MM.1S (cell line): ENCODE measurements at regions not wholly inside any gene's neighbourhood (a gene's known extent, or its start where the extent isn't known, plus 50 kb on each side); places are given as distances from the start of the nearest gene placed in this dataset.

Source experiments
- DNase-seq: peaks from one replicate; pipeline ENCODE4 v3.0.0-alpha.2; 2015
- H2AFZ ChIP-seq: fragments of 300-600 bp; sonication (generic); 2 replicates; pipeline ENCODE4 v1.6.0; 2016; ENCODE audit warnings: antibody characterized with exemption, low read length
- H3F3A ChIP-seq: fragments of 300-600 bp; sonication (generic); 2 replicates; pipeline ENCODE4 v1.6.1; 2016; ENCODE audit warnings: mild to moderate bottlenecking, antibody characterized with exemption, low read length, moderate library complexity, mixed read lengths; ENCODE audit not compliant: insufficient read depth
- H3K27ac ChIP-seq: fragments of 300-600 bp; sonication (generic); 2 replicates; pipeline ENCODE4 v1.5.1; 2016; ENCODE audit warnings: mild to moderate bottlenecking, low read length
- H3K27me3 ChIP-seq: fragments of 300-600 bp; sonication (generic); replicated peaks from 2 replicates; pipeline ENCODE4 v1.6.0; 2016; ENCODE audit warnings: low read length; ENCODE audit not compliant: insufficient read depth
- H3K36me3 ChIP-seq: fragments of 300-600 bp; sonication (generic); replicated peaks from 2 replicates; pipeline ENCODE4 v1.6.1; 2016; ENCODE audit warnings: mild to moderate bottlenecking, low read length, mixed read lengths; ENCODE audit not compliant: insufficient read depth
- H3K4me1 ChIP-seq: fragments of 300-600 bp; sonication (generic); 2 replicates; pipeline ENCODE4 v1.6.1; 2016; ENCODE audit warnings: low read length, mixed read lengths
- H3K4me2 ChIP-seq: fragments of 300-600 bp; sonication (generic); 2 replicates; pipeline ENCODE4 v1.6.0; 2016; ENCODE audit warnings: low read depth, low read length
- H3K4me3 ChIP-seq: fragments of 300-600 bp; sonication (generic); 2 replicates; pipeline ENCODE4 v1.5.1; 2016; ENCODE audit warnings: low read length, mixed read lengths
- H3K79me2 ChIP-seq: fragments of 300-600 bp; sonication (generic); 2 replicates; pipeline ENCODE4 v1.6.1; 2016; ENCODE audit warnings: mixed run types, low read length, mixed read lengths
- H3K9ac ChIP-seq: fragments of 300-600 bp; sonication (generic); 2 replicates; pipeline ENCODE4 v1.6.1; 2016; ENCODE audit warnings: low read length, mixed read lengths
- H3K9me2 ChIP-seq: fragments of 300-600 bp; sonication (generic); replicated peaks from 2 replicates; pipeline ENCODE4 v1.6.1; 2016; ENCODE audit warnings: mild to moderate bottlenecking, low read length, mixed read lengths; ENCODE audit not compliant: insufficient read depth
- H3K9me3 ChIP-seq: fragments of 300-600 bp; sonication (generic); replicated peaks from 2 replicates; pipeline ENCODE4 v1.6.1; 2016; ENCODE audit warnings: mild to moderate bottlenecking, low read length, mixed read lengths; ENCODE audit not compliant: insufficient read depth
- H4K20me1 ChIP-seq: fragments of 300-600 bp; sonication (generic); 2 replicates; pipeline ENCODE4 v1.6.1; 2016; ENCODE audit warnings: mild to moderate bottlenecking, low read length, moderate library complexity, mixed read lengths; ENCODE audit not compliant: insufficient read depth
- EZH2 ChIP-seq: fragments of 300-600 bp; sonication (generic); optimal IDR thresholded peaks from 2 replicates; pipeline ENCODE3; 2017; ENCODE audit warnings: low read depth, mild to moderate bottlenecking, antibody characterized with exemption, low read length, mixed read lengths
- EZH2phosphoT487 ChIP-seq: fragments of 300-600 bp; sonication (generic); IDR thresholded peaks from 2 replicates; pipeline ENCODE4 v1.6.1; 2018; ENCODE audit warnings: antibody characterized with exemption, low read length
- TF ChIP-seq, protein P1 (sequence below): fragments of 300-600 bp; sonication (generic); IDR thresholded peaks from 2 replicates; pipeline ENCODE4 v1.5.1; 2016; ENCODE audit warnings: antibody characterized with exemption, low read length, mixed read lengths

DNA sequence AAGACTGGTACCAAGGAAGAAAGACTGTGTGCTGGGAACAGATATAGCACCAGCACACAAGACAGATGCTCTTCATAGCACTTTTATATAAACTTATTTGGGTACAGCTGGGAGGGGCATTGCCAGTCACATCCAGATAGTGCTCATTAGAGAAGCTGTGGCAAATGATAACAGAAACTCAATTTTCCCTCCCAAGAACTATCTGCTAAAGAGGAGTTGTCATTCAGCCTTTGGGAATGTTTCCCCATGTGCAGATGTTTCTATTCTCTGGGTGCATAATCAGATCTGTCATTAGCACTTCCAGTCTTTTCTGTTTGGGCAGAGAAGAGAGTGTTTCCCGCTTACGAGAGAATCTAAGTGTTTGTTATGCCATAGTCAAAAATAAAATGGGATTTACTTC, 714.9 kb upstream of the MDGA2 start:
- H3K4me1 ChIP-seq, result no peaks in the 10 kb centered on the region
- no peaks in the 10 kb centered on the region for H3K36me3 ChIP-seq
- H3K27ac ChIP-seq, result no peak overlapping the region
- H3K9me3 ChIP-seq, result no peaks in the 10 kb centered on the region
- no peaks in the 10 kb centered on the region for H3K27me3 ChIP-seq
- no peaks in the 10 kb centered on the region for H3K9me2 ChIP-seq
- TF ChIP-seq, protein P1, sequence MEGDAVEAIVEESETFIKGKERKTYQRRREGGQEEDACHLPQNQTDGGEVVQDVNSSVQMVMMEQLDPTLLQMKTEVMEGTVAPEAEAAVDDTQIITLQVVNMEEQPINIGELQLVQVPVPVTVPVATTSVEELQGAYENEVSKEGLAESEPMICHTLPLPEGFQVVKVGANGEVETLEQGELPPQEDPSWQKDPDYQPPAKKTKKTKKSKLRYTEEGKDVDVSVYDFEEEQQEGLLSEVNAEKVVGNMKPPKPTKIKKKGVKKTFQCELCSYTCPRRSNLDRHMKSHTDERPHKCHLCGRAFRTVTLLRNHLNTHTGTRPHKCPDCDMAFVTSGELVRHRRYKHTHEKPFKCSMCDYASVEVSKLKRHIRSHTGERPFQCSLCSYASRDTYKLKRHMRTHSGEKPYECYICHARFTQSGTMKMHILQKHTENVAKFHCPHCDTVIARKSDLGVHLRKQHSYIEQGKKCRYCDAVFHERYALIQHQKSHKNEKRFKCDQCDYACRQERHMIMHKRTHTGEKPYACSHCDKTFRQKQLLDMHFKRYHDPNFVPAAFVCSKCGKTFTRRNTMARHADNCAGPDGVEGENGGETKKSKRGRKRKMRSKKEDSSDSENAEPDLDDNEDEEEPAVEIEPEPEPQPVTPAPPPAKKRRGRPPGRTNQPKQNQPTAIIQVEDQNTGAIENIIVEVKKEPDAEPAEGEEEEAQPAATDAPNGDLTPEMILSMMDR, result no peak
- TF ChIP-seq EZH2phosphoT487, result no peak
- TF ChIP-seq EZH2, result no peak
- H3K4me3 ChIP-seq, result no peak overlapping the region
- H4K20me1 ChIP-seq, result no peaks in the 10 kb centered on the region
- H3F3A ChIP-seq, result no peaks in the 10 kb centered on the region
- no peaks in the 10 kb centered on the region for H3K79me2 ChIP-seq
- H2AFZ ChIP-seq, result no peak overlapping the region
- no peak overlapping the region for H3K9ac ChIP-seq
- no peak for DNase-seq
- H3K4me2 ChIP-seq, result no peak overlapping the region

DNA sequence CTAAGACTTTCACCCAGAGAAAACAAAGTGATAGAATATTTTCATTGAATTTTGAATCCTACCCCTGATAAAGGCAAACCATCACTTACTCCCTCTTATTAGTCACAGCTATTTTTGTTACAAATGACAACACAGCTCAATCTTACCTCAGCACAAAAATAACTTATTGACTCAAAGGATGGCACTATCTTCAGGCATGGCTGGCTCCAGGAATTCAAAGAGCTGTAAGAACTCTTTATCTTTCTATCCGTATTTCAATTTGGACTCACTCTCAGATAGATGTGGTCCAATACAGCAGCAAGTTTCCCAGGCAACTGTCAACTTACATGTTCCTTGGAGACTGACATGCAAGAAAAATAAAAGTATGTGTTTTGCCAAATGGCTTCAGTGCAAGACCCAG, 709.4 kb upstream of the MDGA2 start:
- Histone ChIP-seq H3K4me3 (no peak overlapping the region), H3K9me2 (no peaks in the 10 kb centered on the region), H3K27me3 (no peaks in the 10 kb centered on the region), H3K4me1 (no peaks in the 10 kb centered on the region), H4K20me1 (no peaks in the 10 kb centered on the region), H2AFZ (no peak overlapping the region), H3K4me2 (no peak overlapping the region), H3K36me3 (no peaks in the 10 kb centered on the region), H3K9me3 (no peaks in the 10 kb centered on the region), H3K79me2 (no peaks in the 10 kb centered on the region), H3K27ac (no peak overlapping the region), H3F3A (no peaks in the 10 kb centered on the region), H3K9ac (no peak overlapping the region)
- no peak for DNase-seq
- TF ChIP-seq EZH2 (no peak), EZH2phosphoT487 (no peak)
- TF ChIP-seq, protein P1, result no peak

DNA sequence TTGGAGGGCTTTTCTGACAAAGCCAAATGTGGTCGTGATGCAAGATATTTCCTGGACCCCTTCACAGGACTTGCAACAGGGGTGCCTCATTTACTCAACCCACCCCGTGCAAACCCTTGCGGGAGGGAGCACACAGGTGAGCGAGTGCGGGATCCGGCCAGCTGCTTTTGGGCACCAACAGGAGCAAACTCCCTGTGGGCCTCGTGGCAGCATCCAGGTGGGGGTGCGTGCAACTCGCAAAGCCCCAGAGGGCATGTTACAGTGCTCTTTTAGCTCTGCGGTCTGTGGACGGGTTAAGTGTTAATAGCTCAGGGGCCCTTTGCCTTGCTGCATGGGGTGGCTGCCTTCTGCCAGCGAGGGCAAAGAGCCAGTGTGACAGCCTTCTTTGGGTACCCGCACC, 707.6 kb upstream of the MDGA2 start:
- no peak overlapping the region for H3K27ac ChIP-seq
- H3F3A ChIP-seq, result no peaks in the 10 kb centered on the region
- H3K4me1 ChIP-seq, result no peaks in the 10 kb centered on the region
- no peaks in the 10 kb centered on the region for H3K27me3 ChIP-seq
- no peaks in the 10 kb centered on the region for H4K20me1 ChIP-seq
- H3K9me3 ChIP-seq, result no peaks in the 10 kb centered on the region
- TF ChIP-seq EZH2phosphoT487 (no peak), EZH2 (no peak)
- TF ChIP-seq, protein P1, result no peak
- no peak overlapping the region for H3K4me2 ChIP-seq
- no peak overlapping the region for H3K9ac ChIP-seq
- H3K4me3 ChIP-seq, result no peak overlapping the region
- no peak for DNase-seq
- no peaks in the 10 kb centered on the region for H3K36me3 ChIP-seq
- no peaks in the 10 kb centered on the region for H3K79me2 ChIP-seq
- H3K9me2 ChIP-seq, result no peaks in the 10 kb centered on the region
- no peak overlapping the region for H2AFZ ChIP-seq

DNA sequence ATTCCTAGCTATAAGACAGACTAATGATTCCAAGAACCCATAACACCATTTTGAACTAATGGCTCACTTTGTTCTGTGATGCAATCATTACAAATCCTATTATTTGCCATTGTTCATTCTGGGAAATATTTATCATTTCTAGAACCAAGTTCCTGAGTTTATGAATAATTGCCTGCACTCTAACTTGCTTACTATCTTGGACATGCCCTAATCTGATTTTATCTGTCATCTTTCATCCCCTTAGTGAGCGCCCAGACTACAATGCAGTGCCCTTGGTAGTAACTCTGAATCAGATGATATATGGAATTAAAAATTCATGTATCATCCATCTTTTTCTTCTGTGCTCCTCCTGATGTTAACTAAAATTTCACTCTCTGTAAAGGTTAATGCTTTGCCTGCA, 703.1 kb upstream of the MDGA2 start:
- Histone ChIP-seq H4K20me1 (no peaks in the 10 kb centered on the region), H3K9me2 (no peaks in the 10 kb centered on the region), H3K79me2 (no peaks in the 10 kb centered on the region), H3K4me1 (no peaks in the 10 kb centered on the region), H3K27me3 (no peaks in the 10 kb centered on the region), H3K9me3 (no peaks in the 10 kb centered on the region), H3K27ac (no peak overlapping the region), H3F3A (no peaks in the 10 kb centered on the region), H3K36me3 (no peaks in the 10 kb centered on the region), H3K9ac (no peak overlapping the region), H2AFZ (no peak overlapping the region), H3K4me3 (no peak overlapping the region), H3K4me2 (no peak overlapping the region)
- TF ChIP-seq EZH2phosphoT487, result no peak
- TF ChIP-seq EZH2, result no peak
- TF ChIP-seq, protein P1, result no peak
- no peak for DNase-seq
